Neural progenitor cell (in vitro differentiated cells): ENCODE measurements at regions not wholly inside any gene's neighbourhood (a gene's known extent, or its start where the extent isn't known, plus 50 kb on each side); places are given as distances from the start of the nearest gene placed in this dataset.
"Not testable (repeated sequence)": the region's sequence is repeated elsewhere in the genome, so short reads cannot be mapped to it uniquely, and the experiment has no call there.

ENCODE experiments used
- EZH2 ChIP-seq: fragments of 200-600 bp; sonication (generic); IDR thresholded peaks from 2 replicates; pipeline ENCODE4 v1.6.1; 2017; ENCODE audit warnings: antibody characterized with exemption, mild to moderate bottlenecking, moderate library complexity
- TF ChIP-seq, protein P1 (sequence below): fragments of 200-600 bp; sonication (generic); IDR thresholded peaks from 2 replicates; pipeline ENCODE4 v1.5.1; 2017; ENCODE audit warnings: antibody characterized with exemption, mild to moderate bottlenecking

DNA sequence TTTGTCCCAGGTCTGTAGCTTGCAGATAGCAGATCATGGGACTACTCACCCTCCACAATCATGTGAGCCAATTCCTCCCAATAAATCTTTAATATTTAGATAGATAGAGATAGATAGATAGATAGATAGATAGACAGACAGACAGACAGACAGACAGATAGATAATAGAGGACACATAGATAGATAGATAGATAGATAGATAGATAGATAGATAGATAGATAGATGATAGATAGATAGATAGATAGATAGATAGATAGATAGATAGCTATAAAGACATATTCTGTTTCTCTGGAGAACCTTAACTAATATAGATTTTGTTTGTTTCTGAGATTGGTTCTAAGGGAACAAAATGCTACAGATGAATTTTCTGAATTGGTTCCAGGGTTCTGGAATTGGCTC is 82.3 kb upstream of the PRDX6 start:
- TF ChIP-seq, protein P1, sequence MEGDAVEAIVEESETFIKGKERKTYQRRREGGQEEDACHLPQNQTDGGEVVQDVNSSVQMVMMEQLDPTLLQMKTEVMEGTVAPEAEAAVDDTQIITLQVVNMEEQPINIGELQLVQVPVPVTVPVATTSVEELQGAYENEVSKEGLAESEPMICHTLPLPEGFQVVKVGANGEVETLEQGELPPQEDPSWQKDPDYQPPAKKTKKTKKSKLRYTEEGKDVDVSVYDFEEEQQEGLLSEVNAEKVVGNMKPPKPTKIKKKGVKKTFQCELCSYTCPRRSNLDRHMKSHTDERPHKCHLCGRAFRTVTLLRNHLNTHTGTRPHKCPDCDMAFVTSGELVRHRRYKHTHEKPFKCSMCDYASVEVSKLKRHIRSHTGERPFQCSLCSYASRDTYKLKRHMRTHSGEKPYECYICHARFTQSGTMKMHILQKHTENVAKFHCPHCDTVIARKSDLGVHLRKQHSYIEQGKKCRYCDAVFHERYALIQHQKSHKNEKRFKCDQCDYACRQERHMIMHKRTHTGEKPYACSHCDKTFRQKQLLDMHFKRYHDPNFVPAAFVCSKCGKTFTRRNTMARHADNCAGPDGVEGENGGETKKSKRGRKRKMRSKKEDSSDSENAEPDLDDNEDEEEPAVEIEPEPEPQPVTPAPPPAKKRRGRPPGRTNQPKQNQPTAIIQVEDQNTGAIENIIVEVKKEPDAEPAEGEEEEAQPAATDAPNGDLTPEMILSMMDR: not testable (repeated sequence)
- TF ChIP-seq EZH2: not testable (repeated sequence)
